ENCODE measurements at regions not wholly inside any gene's neighbourhood (a gene's known extent, or its start where the extent isn't known, plus 50 kb on each side); places are given as distances from the start of the nearest gene placed in this dataset.
"Not testable (repeated sequence)": the region's sequence is repeated elsewhere in the genome, so short reads cannot be mapped to it uniquely, and the experiment has no call there.

- peak; percentile 68 for DNase-seq (ENCODE audit: low read depth)
- TF ChIP-seq CTCF (conservative IDR thresholded peaks at IDR 0.05; ENCODE audit: low read length), result no peak
- H3K4me3 ChIP-seq (ENCODE audit: low read length), result no peak overlapping the region
These were observed 58.2 kb upstream of the DUSP21 start for GRCh38 chrX:44785652-44786051.

DNA sequence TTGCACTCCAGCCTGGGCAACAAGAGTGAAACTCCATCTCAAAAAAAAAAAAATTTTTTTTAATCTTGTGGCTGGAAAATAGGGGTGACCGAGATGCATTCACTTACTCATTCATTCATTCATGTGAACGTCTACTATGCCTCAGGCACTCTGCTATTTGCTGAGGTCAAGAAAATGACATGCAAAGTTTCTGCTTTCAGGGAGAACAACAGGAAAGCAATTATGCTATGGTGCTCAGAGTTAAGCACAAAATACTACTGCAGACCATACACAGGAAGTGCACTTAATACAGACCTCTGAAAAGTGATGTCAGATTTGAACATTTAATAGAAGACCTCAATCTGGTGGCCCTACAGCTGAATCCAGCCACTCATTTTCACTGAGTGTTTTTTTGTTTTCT is 59.6 kb upstream of the DUSP21 start:
- TF ChIP-seq CTCF (conservative IDR thresholded peaks at IDR 0.05; ENCODE audit: low read length), result no peak
- DNase-seq (ENCODE audit: low read depth), result peak; percentile 8
- H3K4me3 ChIP-seq (ENCODE audit: low read length), result no peak overlapping the region

DNA sequence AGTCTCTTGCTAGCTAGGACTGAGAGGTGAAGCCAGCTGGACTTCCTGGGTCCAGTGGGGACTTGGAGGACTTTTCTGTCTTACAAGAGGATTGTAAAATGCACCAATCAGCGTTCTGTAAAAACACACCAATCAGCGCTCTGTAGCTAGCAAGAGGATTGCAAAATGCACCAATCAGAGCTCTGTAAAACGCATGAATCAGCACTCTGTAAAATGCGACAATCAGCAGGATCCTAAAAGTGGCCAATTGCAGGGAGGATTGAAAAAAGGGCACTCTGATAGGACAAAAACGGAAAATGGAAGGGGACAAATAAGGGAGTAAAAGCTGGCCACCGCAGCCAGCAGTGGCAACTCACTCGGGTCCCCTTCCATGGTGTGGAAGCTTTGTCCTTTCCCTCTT is 65.6 kb upstream of the DUSP21 start:
- no peak for DNase-seq (ENCODE audit: low read depth)
- no peak for TF ChIP-seq CTCF (conservative IDR thresholded peaks at IDR 0.05; ENCODE audit: low read length)
- no peak overlapping the region for H3K4me3 ChIP-seq (ENCODE audit: low read length)

GRCh38 chrX:44775726-44776125 is 68.1 kb upstream of the DUSP21 start:
- TF ChIP-seq CTCF (conservative IDR thresholded peaks at IDR 0.05; ENCODE audit: low read length), result no peak
- no peak overlapping the region for H3K4me3 ChIP-seq (ENCODE audit: low read length)
- DNase-seq (ENCODE audit: low read depth), result no peak

- not testable (repeated sequence) for DNase-seq (ENCODE audit: low read depth); H3K4me3 ChIP-seq (ENCODE audit: low read length)
These were observed 69.8 kb upstream of the DUSP21 start for GRCh38 chrX:44774066-44774465.

DNA sequence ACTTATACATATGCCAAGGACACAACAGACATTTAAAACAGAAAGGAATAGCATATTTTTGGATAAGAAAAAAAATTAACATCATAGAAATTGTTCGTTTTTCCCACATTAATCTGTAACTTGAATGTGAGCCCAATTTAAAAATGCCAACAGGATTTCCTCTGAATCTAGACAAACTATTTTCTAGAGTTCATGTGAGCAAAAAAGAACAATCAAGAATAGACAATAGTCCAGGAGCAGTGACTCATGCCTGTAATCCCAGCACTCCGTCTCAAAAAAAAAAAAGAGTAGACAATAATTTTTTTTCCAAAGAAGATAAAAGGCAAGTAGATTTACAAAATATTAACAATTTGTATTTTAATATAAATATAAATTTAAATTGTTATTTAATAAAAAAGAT is 73.7 kb upstream of the DUSP21 start:
- no peak overlapping the region for H3K4me3 ChIP-seq (ENCODE audit: low read length)
- DNase-seq (ENCODE audit: low read depth), result no peak
- no peak for TF ChIP-seq CTCF (conservative IDR thresholded peaks at IDR 0.05; ENCODE audit: low read length)

GRCh38 chrX:44767308-44767707 is 76.5 kb upstream of the DUSP21 start:
- TF ChIP-seq CTCF (conservative IDR thresholded peaks at IDR 0.05; ENCODE audit: low read length), result no peak
- DNase-seq (ENCODE audit: low read depth), result no peak
- no peak overlapping the region for H3K4me3 ChIP-seq (ENCODE audit: low read length)

GRCh38 chrX:44765556-44765955 is 78.3 kb upstream of the DUSP21 start:
- TF ChIP-seq CTCF (conservative IDR thresholded peaks at IDR 0.05; ENCODE audit: low read length), result no peak
- no peak overlapping the region for H3K4me3 ChIP-seq (ENCODE audit: low read length)
- DNase-seq (ENCODE audit: low read depth), result peak; percentile 9
